Midbrain (tissue), 1 donor: ENCODE measurements at regions not wholly inside any gene's neighbourhood (a gene's known extent, or its start where the extent isn't known, plus 50 kb on each side); places are given as distances from the start of the nearest gene placed in this dataset.

ENCODE experiments used
- DNase-seq: peaks from one replicate; lab custom pipeline; 2025; lab: John Stamatoyannopoulos, UW

GRCh38 chr20:48276021-48276342 lies 490.7 kb upstream of the SULF2 start:
- no peak for DNase-seq

DNA sequence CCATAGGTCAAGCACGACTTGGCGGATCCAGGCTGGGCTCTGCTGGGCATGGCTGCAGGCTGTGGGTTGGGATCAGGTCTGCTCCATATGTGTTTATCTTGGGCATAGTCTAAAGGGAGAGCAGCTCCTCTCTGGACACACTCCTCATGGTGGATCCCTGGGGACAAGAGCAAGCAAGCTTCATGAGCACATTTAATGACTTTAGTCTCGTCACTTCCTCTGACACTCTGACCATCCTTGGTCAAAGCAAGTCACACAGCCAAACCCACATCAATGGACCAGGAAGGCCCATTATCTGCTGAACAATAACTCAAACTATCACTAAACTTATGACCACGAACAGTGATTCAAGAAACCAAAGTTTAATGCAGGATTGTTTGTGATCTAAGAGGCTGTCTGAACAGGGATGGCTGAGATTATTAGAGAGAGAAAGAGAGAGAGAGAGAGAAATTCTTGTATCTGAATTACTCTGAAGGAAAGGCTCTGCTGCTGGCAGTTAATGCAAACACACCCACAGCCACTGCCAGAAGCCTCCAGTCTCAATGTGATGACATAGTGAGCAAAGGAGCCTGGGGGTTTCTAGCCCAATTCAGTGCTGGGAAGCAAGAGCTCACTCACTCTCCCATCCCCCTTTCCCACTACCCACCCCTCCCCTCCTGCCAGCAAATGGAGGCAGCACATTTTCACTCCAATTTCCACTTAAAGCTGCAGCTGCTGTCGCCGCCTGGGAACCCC lies 490.2 kb upstream of the SULF2 start:
- DNase-seq = no peak

- DNase-seq = no peak
Measured at GRCh38 chr20:48273843-48274242, 488.6 kb upstream of the SULF2 start.

DNA sequence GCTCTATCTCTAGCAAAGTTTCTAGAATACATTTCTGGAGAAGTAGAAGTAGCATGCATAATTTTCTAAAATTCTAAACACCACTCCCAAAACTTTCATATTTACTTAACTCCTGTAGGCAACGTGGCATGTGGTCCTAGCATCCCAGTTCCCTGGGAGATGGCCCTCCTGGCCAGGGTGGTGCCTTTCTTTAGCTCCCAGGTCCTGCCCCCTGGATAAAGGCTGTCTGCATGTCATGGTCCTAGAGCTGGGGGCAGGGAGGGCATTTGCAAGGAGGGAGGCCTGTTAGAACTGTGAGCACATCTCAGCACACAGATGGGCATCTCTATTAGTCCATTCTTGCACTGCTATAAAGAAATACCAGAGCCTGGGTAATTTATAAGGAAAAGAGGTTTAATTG lies 485.6 kb upstream of the SULF2 start:
- DNase-seq = no peak

DNA sequence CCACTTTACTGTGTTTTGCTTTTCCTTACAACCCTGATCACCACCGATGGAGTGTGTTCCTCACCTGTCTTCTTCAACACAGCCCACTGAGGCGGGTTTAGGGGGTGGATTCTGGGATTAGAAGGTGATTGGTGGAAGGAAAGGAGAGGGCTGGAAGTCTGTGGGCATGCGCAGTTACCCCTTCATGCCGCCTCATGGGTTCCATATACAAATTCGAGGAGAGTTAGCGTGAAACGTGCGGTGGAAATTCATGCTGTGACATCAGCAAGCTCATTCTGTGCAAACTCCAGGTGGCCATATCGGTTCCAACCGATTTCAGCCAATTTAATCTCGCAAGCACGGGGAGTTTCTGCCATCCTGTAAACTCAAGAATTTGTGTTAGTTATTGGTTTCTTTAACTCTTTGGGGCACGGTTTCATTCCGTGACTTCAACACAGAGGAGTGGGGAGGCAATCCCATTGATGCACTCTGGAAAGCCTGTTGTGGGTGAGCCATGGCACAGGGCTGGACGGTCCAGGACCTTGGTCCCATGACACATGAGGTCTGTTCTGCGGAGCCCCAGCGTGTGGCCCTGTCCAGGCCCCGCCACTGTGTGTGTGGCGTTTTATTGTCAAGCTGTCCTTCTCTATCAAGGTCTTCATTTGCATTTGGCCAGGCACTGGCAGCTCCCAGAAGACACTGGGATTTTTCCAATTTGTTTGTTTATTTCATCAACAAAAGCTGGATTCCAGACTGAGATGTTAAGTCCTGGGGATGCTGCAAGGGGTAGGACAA lies 482.8 kb upstream of the SULF2 start:
- no peak for DNase-seq

DNA sequence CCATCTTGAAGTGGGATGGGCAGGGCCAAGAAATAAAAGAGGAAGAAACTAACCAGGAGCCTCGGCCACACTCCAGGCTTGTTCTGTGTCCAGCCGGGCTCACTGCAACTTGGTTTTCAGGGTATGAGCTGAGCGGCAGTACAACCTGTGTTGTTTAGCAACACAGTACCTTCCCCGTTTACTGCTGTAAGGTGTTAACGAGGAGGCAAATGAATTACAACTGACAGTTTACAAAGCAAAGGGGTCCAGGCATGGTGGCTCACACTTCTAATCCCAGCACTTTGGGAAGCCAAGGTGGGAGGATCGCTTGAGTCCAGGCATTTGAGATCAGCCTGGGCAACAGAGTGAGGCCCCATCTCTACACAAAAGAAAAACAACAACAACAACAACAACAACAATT lies 481.3 kb upstream of the SULF2 start:
- DNase-seq = no peak

- DNase-seq = no peak
Measured at GRCh38 chr20:48265791-48266190, 480.5 kb upstream of the SULF2 start.

GRCh38 chr20:48262955-48263354 lies 477.7 kb upstream of the SULF2 start:
- DNase-seq = no peak

- no peak for DNase-seq
Measured at GRCh38 chr20:48262466-48262865, 477.2 kb upstream of the SULF2 start.

DNA sequence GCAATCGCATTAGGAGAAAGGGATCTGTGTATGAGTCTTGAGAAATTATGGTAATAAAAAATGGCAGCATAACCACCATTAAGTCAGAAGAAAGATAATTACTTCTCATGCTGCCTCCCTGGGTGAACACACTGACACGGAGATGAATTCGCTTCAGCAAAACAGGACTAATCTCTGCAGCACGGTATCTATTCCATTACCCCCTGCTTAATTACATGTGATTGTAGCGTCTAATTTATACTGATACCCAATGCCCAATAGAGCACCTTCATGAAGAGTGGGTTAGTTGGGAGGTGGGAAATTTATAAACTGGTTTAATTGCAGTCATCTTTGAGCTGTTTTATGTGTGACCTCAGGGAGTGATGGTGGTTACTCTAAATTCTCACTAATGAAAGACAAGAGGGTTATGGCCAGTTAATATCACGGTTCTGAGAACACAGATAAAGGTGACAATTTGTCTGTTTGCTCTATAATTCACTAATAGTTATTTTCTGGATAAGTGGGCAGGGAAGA lies 476.2 kb upstream of the SULF2 start:
- DNase-seq = no peak

- peak; percentile 21 for DNase-seq
Measured at GRCh38 chr20:48260129-48260756, 475.0 kb upstream of the SULF2 start.

DNA sequence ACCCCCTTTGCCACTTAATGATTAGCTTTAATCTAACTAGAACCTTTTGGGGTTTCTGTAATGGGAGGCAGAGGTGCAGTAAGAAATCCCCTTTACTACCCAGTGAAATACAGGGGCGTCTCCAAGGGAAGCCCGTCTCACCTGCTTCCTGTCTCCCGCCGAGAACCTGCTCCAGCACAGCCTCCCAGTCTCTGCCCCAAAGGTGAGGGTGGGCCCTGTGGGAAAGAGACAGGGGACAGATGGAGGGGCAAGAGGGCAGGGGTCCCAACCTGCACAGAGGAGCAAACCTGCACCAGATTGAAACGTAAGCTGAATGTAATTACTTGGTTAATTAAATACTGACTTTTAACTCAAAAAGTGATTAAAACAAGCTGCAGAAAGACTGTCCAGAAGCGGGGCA lies 474.2 kb upstream of the SULF2 start:
- DNase-seq = no peak

DNA sequence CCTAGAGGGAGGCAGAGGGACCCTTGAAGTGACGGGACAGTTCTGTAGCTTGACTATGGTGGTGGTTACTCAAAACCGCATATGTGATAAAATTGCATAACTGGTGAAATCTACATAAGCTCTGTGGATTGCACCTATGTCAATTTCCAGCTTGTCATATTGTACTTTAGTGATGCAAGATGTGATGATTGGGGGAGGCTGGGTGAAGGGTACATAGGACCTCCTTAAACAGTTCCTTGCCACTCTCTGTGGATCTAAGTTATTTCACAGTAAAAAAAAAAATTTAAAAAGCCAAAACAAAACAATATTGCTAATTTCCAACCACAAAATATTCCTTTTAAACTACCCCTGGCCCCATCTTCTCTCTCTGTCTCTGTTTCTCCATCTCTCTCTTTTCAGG lies 472.6 kb upstream of the SULF2 start:
- no peak for DNase-seq

GRCh38 chr20:48247961-48248360 lies 462.7 kb upstream of the SULF2 start:
- no peak for DNase-seq

DNA sequence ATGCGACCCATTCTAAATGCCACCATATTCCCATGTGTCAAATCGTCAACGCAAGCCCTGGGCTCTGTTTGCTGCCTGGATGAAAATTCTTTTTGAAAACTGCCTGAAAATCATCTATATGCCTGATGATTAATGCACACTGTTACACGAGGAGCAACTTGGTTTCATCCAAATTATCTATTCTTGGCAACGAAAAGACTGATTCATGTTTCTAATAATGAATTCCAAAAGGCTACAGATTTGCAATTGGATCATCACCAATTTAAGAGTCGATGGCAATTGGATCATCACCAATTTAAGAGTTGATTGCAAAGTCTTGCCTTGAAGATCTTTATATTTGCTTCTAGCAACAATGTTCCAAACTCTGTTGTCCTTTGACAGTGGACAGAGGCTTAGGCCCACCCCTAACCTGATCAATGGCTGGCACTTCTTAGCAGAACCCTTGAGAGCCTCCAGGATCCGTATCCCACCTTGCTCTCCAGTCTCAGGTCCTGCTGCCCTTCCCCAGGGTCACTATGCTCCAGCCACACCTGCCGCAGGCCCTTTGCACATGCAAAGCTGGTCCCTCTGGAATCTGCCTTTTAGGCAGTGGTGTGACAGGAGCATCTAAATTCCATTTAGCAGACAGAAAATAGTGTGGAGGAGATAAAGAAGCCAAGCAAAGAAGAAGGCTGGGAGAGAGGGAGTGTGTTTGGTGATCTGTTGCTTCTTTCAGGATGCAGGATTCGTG lies 460.9 kb upstream of the SULF2 start:
- no peak for DNase-seq

DNA sequence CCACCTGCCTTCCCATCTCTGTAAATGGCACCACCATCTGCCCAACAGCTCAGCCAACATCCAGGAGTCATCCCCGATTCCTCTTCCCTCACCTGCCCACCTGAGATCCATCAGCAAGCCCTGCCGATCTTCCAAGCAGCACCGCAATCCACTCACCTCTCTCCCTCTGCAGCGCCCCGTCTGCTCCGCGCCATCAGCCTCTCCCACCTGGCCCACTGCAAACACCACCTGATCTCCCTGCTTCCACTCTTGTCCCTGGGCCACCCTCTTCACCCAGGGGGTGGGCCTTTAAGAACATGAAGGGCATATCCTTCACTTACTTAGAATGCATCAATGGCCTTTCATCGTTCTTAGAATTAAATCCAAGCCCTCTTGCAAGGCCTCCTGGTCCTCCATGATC lies 457.3 kb upstream of the SULF2 start:
- no peak for DNase-seq

DNA sequence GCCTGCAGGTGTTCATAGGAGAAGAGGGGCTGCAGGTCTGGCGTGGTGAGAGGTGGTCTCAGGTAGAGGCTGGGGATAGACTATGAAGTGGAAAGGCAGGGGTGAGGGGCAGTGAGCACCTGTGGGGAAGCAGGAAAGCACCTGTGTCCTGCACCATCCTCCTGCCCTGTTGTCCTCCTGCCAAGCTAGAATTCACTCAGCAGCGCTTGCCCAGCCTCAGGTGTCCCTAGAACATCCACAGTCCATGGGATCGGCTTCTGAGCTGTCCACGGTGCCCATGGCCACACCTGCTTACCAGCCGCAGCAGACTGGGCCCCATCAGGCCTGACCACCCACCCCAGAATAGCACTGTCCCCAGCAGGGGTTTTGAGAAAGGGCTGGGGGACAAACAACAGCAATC lies 456.2 kb upstream of the SULF2 start:
- DNase-seq = no peak

- peak; percentile 31 for DNase-seq
Measured at GRCh38 chr20:48238781-48239180, 453.5 kb upstream of the SULF2 start.

GRCh38 chr20:48238326-48238725 lies 453.0 kb upstream of the SULF2 start:
- DNase-seq = no peak

- DNase-seq = no peak
Measured at GRCh38 chr20:48236000-48236970, 451.0 kb upstream of the SULF2 start.

- no peak for DNase-seq
Measured at GRCh38 chr20:48234951-48235350, 449.7 kb upstream of the SULF2 start.
